ENCODE measurements at regions not wholly inside any gene's neighbourhood (a gene's known extent, or its start where the extent isn't known, plus 50 kb on each side); places are given as distances from the start of the nearest gene placed in this dataset.
"Not testable (repeated sequence)": the region's sequence is repeated elsewhere in the genome, so short reads cannot be mapped to it uniquely, and the experiment has no call there.

DNA sequence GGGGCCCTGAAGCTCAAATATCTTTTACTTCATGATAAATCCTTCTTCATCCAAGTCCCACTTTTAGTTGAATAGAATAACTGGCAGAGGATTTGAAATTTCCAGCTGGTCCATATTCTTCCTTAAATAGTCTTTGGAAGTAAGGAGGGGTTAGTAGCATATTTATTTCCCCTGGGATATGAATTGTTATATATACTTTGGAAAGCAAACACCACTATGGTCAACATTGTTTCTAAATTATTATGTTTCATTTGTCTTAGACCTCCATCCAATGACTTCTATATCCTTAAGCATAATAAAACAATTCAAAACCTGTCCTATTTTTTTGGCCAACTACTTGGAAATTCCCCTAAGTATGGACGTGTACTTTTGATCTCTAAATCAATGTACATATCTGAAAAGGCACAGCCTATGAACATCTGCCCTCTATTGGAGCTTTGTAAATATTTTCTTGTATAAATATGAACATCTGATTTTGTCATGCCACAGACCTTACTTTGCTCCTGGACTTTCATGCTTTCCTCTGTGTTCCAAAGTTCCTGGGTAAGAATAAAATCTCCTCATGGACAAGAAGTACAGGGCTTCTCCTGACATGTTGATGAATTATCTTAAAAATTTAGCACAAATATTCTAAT lies 1212.0 kb downstream of the GALC start:
- intact Hi-C loops (cut with DNase I; ENCODE audit: low total_unique reads), result no loop called here
- no peak overlapping the region for H3K27ac ChIP-seq
- H3K4me1 ChIP-seq, result no peaks in the 10 kb centered on the region
- TF ChIP-seq POLR2AphosphoS5 (IDR thresholded peaks at IDR 0.05), result no peak
- TF ChIP-seq POLR2A (IDR thresholded peaks at IDR 0.05), result no peak
- TF ChIP-seq, protein P1, sequence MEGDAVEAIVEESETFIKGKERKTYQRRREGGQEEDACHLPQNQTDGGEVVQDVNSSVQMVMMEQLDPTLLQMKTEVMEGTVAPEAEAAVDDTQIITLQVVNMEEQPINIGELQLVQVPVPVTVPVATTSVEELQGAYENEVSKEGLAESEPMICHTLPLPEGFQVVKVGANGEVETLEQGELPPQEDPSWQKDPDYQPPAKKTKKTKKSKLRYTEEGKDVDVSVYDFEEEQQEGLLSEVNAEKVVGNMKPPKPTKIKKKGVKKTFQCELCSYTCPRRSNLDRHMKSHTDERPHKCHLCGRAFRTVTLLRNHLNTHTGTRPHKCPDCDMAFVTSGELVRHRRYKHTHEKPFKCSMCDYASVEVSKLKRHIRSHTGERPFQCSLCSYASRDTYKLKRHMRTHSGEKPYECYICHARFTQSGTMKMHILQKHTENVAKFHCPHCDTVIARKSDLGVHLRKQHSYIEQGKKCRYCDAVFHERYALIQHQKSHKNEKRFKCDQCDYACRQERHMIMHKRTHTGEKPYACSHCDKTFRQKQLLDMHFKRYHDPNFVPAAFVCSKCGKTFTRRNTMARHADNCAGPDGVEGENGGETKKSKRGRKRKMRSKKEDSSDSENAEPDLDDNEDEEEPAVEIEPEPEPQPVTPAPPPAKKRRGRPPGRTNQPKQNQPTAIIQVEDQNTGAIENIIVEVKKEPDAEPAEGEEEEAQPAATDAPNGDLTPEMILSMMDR (IDR thresholded peaks at IDR 0.05), result no peak
- H3K36me3 ChIP-seq, result no peaks in the 10 kb centered on the region
- H3K4me3 ChIP-seq, result no peak overlapping the region
- DNase-seq (ENCODE audit: low spot score in 2 of 2), result no peak
- H3K9me3 ChIP-seq, result no peaks in the 10 kb centered on the region
- no peaks in the 10 kb centered on the region for H3K27me3 ChIP-seq

DNA sequence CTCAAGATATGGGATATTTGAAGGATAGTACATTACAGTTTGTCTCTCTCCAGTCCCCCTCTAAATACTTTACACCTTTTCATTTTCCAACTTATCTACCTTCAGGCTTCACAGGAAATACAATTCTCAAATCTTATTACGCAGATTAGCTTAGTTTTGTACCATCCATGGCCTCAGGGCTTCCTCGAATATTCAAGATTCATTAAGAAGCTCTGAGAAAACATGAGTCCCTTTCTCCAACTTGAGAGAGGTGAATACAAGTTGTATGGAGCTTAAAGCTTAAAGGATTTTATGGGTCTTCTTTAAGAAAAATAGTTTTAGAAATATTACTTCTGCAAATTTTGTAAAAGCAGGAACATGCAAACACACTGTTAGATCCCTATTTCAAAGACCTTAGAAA lies 1212.5 kb downstream of the GALC start:
- intact Hi-C loops (cut with DNase I; ENCODE audit: low total_unique reads), result no loop called here
- no peak for DNase-seq (ENCODE audit: low spot score in 2 of 2)

DNA sequence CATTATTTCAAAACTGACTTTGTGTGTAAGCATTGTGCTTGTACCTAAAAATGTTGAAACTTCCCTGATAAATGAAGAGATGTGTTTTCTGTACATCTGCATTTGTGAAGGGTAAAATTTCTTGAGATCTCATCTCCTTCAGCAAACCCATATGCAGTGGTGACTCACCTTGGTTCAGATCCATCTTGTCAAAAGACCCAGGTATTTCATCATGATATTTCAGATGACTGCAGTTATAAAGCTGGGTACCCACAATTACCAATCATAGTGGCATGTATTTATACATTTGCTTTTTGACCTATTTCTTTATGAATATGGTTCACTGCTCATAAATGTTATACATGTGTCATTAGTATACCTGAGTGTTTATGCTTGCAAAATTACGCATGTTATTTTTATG lies 1213.6 kb downstream of the GALC start:
- no peaks in the 10 kb centered on the region for H3K9me3 ChIP-seq
- H3K4me1 ChIP-seq, result no peaks in the 10 kb centered on the region
- intact Hi-C loops (cut with DNase I; ENCODE audit: low total_unique reads), result no loop called here
- H3K27me3 ChIP-seq, result no peaks in the 10 kb centered on the region
- TF ChIP-seq POLR2AphosphoS5 (IDR thresholded peaks at IDR 0.05), result no peak
- TF ChIP-seq POLR2A (IDR thresholded peaks at IDR 0.05), result no peak
- TF ChIP-seq, protein P1 (IDR thresholded peaks at IDR 0.05), result no peak
- no peak overlapping the region for H3K27ac ChIP-seq
- H3K4me3 ChIP-seq, result no peak overlapping the region
- no peak for DNase-seq (ENCODE audit: low spot score in 2 of 2)
- no peaks in the 10 kb centered on the region for H3K36me3 ChIP-seq

More for the DNA sequence above, 1212.5 kb downstream of the GALC start:
- no peak overlapping the region for H3K4me3 ChIP-seq
- TF ChIP-seq, protein P1 (IDR thresholded peaks at IDR 0.05), result no peak
- TF ChIP-seq POLR2A (IDR thresholded peaks at IDR 0.05) (no peak), POLR2AphosphoS5 (IDR thresholded peaks at IDR 0.05) (no peak)
- no peaks in the 10 kb centered on the region for H3K27me3 ChIP-seq
- H3K4me1 ChIP-seq, result no peaks in the 10 kb centered on the region
- no peaks in the 10 kb centered on the region for H3K9me3 ChIP-seq
- no peak overlapping the region for H3K27ac ChIP-seq
- H3K36me3 ChIP-seq, result no peaks in the 10 kb centered on the region

DNA sequence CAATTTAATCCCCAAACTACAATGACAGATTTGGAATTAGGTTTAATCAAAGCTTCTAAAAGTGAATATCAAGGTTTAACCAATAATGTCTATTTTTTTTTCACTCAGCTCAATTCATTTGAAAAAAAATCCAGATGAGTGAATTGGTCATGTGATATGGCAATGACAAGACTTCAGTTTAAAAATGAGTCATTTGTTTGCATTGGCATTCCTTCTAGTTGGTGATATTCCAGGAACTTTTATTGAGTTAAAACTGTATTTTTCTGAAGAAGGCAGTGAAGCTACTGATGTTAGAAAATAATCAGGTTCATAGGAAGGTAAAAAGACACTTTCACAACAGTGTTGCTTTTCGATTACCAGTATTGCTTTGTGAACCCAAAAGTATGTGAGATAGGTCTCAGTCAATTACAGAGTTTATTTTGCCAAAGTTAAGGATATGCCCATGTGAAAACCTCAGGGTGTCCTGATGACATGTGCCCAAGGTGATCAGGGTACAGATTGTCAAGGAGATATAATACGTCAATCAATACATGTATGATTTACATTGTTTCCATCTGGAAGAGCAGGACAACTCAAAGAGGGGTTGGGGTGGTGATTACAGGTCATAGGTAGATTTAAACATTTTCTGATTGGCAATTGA lies 1214.9 kb downstream of the GALC start:
- H3K9me3 ChIP-seq, result no peaks in the 10 kb centered on the region
- intact Hi-C loops (cut with DNase I; ENCODE audit: low total_unique reads), result no loop called here
- no peaks in the 10 kb centered on the region for H3K36me3 ChIP-seq
- H3K4me3 ChIP-seq, result no peak overlapping the region
- TF ChIP-seq POLR2A (IDR thresholded peaks at IDR 0.05), result no peak
- no peak for TF ChIP-seq POLR2AphosphoS5 (IDR thresholded peaks at IDR 0.05)
- TF ChIP-seq, protein P1 (IDR thresholded peaks at IDR 0.05), result no peak
- H3K27ac ChIP-seq, result no peak overlapping the region
- no peaks in the 10 kb centered on the region for H3K27me3 ChIP-seq
- no peaks in the 10 kb centered on the region for H3K4me1 ChIP-seq
- no peak for DNase-seq (ENCODE audit: low spot score in 2 of 2)

DNA sequence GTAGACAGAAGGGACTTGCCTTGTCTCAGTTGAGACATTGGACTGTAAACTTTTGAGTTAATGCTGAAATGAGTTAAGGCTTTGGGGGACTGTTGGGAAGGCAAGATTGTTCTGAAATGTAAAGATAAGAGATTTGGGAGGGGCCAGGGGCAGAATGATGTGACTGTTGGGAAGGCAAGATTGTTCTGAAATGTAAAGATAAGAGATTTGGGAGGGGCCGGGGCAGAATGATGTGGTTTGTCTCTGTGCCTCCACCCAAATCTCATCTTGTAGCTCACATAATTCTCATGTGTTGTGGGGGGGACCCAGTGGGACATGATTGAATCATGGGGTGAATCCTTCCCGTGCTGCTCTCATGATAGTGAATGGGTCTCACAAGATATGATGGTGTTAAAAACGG lies 1217.1 kb downstream of the GALC start:
- H3K27me3 ChIP-seq; intact Hi-C loops (cut with DNase I; ENCODE audit: low total_unique reads); H3K4me3 ChIP-seq; H3K4me1 ChIP-seq; H3K9me3 ChIP-seq; H3K36me3 ChIP-seq; H3K27ac ChIP-seq; DNase-seq (ENCODE audit: low spot score in 2 of 2): not testable (repeated sequence)

Data from breast epithelium (tissue), 4 donors.